ENCODE measurements at regions not wholly inside any gene's neighbourhood (a gene's known extent, or its start where the extent isn't known, plus 50 kb on each side); places are given as distances from the start of the nearest gene placed in this dataset.

DNA sequence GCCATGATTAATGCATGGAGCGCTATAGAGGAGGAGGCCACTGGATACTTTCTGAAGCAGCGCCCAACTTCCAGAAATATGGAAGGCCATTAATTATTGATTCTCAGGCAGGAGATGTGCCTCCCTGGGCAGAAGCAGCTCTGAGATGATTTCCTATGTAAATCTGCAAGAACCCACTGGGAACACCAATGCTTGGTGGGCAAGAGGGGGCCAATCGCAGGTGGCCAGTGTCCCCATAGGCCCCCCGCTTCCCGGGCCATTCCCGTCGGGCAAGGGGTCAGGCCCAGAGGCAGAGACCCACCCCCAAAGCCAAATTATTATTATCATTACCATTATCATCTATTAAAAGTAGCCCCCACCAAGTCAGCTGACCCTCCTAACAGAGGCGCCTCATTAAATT, 288.0 kb upstream of the TLE3 start:
- H3K27ac ChIP-seq (replicated peaks), result no peak overlapping the region
- no peak for DNase-seq (ENCODE audit: low read depth in 1 of 2, low spot score in 1 of 2)

DNA sequence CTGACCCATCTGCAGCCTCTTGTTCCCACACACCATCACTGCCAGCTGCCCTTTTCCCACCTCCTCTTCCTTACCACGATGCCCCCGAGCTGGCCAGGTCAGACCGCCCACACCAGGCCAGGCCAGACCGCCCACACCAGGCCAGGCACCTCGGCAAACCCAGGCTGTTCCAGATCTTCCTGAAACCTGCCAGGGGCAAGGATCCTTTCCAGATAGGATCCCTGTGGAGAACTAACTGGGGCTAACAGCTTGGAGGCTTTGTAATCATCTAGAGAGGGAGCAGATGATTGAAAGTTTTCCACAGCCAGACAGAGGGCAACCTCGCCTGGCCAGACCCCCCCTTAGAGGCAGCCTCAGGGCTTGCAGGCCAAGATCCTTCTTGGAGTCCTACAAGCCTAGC, 287.3 kb upstream of the TLE3 start:
- TF ChIP-seq SPI1 (IDR thresholded peaks at IDR 0.05; ENCODE audit: borderline replicate concordance, low read depth) (no peak), POLR2AphosphoS5 (IDR thresholded peaks at IDR 0.05; ENCODE audit: low read depth) (no peak), CTCF (IDR thresholded peaks at IDR 0.05; ENCODE audit: insufficient read depth, low read length) (no peak)
- TF ChIP-seq, protein P1, sequence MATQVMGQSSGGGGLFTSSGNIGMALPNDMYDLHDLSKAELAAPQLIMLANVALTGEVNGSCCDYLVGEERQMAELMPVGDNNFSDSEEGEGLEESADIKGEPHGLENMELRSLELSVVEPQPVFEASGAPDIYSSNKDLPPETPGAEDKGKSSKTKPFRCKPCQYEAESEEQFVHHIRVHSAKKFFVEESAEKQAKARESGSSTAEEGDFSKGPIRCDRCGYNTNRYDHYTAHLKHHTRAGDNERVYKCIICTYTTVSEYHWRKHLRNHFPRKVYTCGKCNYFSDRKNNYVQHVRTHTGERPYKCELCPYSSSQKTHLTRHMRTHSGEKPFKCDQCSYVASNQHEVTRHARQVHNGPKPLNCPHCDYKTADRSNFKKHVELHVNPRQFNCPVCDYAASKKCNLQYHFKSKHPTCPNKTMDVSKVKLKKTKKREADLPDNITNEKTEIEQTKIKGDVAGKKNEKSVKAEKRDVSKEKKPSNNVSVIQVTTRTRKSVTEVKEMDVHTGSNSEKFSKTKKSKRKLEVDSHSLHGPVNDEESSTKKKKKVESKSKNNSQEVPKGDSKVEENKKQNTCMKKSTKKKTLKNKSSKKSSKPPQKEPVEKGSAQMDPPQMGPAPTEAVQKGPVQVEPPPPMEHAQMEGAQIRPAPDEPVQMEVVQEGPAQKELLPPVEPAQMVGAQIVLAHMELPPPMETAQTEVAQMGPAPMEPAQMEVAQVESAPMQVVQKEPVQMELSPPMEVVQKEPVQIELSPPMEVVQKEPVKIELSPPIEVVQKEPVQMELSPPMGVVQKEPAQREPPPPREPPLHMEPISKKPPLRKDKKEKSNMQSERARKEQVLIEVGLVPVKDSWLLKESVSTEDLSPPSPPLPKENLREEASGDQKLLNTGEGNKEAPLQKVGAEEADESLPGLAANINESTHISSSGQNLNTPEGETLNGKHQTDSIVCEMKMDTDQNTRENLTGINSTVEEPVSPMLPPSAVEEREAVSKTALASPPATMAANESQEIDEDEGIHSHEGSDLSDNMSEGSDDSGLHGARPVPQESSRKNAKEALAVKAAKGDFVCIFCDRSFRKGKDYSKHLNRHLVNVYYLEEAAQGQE (IDR thresholded peaks at IDR 0.05; ENCODE audit: insufficient replicate concordance, low read depth), result no peak
- H3K4me3 ChIP-seq (replicated peaks; ENCODE audit: insufficient read depth, low read length), result no peak overlapping the region
- H3K27me3 ChIP-seq (ENCODE audit: insufficient read depth, poor library complexity, severe bottlenecking), result no peaks in the 10 kb centered on the region
- no peak overlapping the region for H3K27ac ChIP-seq (replicated peaks)
- DNase-seq (ENCODE audit: low read depth in 1 of 2, low spot score in 1 of 2), result no peak

More for the DNA sequence above, 288.0 kb upstream of the TLE3 start:
- Histone ChIP-seq H3K27me3 (ENCODE audit: insufficient read depth, poor library complexity, severe bottlenecking) (no peaks in the 10 kb centered on the region), H3K4me3 (replicated peaks; ENCODE audit: insufficient read depth, low read length) (no peak overlapping the region)
- TF ChIP-seq POLR2AphosphoS5 (IDR thresholded peaks at IDR 0.05; ENCODE audit: low read depth), result no peak
- TF ChIP-seq, protein P1 (IDR thresholded peaks at IDR 0.05; ENCODE audit: insufficient replicate concordance, low read depth), result no peak

DNA sequence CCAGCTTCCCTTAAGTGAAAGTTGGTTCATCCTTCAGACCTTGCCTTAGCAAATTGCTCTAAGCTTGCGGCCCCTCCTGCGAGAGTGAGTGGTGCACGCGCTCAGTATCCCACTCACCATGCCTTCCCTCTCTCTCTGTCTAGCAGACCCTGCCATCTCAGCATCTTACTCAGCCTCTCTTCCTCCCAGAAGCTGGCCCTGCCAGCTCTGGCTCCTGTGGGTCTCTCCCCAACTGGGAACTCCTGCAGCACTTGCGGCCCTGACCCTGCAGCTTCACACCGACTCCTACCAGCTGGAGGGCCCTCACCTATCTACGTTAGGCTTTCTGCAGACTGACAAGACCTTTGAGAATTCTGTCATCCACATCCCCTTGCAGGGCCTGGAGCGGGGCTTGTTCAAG, 286.1 kb upstream of the TLE3 start:
- no peak overlapping the region for H3K4me3 ChIP-seq (replicated peaks; ENCODE audit: insufficient read depth, low read length)
- no peaks in the 10 kb centered on the region for H3K27me3 ChIP-seq (ENCODE audit: insufficient read depth, poor library complexity, severe bottlenecking)
- TF ChIP-seq POLR2AphosphoS5 (IDR thresholded peaks at IDR 0.05; ENCODE audit: low read depth), result no peak
- TF ChIP-seq, protein P1 (IDR thresholded peaks at IDR 0.05; ENCODE audit: insufficient replicate concordance, low read depth), result no peak
- no peak for TF ChIP-seq SPI1 (IDR thresholded peaks at IDR 0.05; ENCODE audit: borderline replicate concordance, low read depth)
- TF ChIP-seq CTCF (IDR thresholded peaks at IDR 0.05; ENCODE audit: insufficient read depth, low read length), result no peak
- TF ChIP-seq GABPA (IDR thresholded peaks at IDR 0.05; ENCODE audit: low read depth), result no peak
- DNase-seq (ENCODE audit: low read depth in 1 of 2, low spot score in 1 of 2), result no peak
- H3K27ac ChIP-seq (replicated peaks), result no peak overlapping the region
